Activated naive CD4-positive, alpha-beta T cell treated with anti-CD3 and anti-CD28 coated beads, Interleukin-2, amount 50 U/mL, for 72 hours (primary cell): ENCODE measurements at regions not wholly inside any gene's neighbourhood (a gene's known extent, or its start where the extent isn't known, plus 50 kb on each side); places are given as distances from the start of the nearest gene placed in this dataset.
"Not testable (repeated sequence)": the region's sequence is repeated elsewhere in the genome, so short reads cannot be mapped to it uniquely, and the experiment has no call there.

Experiments
- ATAC-seq, 2 donors: fragments of 150-1000 bp; cut with Tn5 transposase; 2 replicates each; pipeline ENCODE4 v1.10.0; 2021; ENCODE audit warnings: mild to moderate bottlenecking in 2 of 2, moderate library complexity in 2 of 2
- DNase-seq, 2 donors: peaks; one replicate each; pipeline ENCODE4 v3.0.0; 2021 to 2022; ENCODE audit warnings: low spot score in 2 of 2
- H3K27ac Mint-ChIP-seq, 2 donors: one replicate each; pipeline ENCODE4 v1.8.0; 2022; ENCODE audit warnings: mild to moderate bottlenecking in 2 of 2, mixed read lengths in 2 of 2
- H3K36me3 Mint-ChIP-seq, 2 donors: one replicate each; pipeline ENCODE4 v1.8.0; 2022; ENCODE audit warnings: mixed read lengths in 2 of 2
- H3K9me3 Mint-ChIP-seq, 2 donors: one replicate each; pipeline ENCODE4 v1.8.0; 2022; ENCODE audit warnings: mixed read lengths in 2 of 2

DNA sequence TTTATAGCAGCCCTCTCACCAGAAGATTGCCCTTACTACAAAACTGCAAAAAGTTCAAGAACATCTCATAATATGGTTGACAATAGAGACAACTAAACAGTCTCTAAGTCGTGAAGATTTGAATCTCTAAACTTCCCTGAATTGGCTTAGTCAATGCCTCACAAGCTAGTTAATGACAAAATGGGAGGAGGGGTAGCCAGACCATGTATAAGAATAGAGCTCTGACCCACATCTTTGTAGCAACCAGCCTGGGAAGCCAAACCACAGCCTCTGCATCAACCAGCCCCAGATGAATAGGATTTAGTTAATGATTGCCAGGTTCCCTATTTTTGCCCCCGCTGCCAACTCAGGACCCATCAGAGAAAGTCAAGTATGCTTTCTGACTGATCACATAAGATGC is 1265.9 kb upstream of the PCDH10 start:
- H3K36me3 Mint-ChIP-seq, ATAC-seq: not testable (repeated sequence)

DNA sequence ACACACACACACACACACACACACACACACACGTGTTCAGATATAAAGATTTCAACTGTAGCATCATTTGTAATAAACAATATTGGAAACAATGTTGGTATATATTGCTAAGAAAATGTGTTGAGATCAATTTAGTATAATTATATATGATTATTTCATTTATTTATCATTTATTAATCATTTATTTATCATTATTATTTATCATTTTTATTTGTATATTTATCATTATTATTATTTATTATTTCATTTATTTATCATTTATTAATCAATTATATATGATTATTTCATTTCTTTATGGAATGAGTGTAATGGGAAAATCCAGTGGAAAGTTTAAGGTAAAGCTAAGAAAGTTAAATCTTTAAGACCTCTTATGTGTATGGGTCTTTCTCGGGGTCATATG is 1223.4 kb upstream of the PCDH10 start:
- H3K27ac Mint-ChIP-seq, DNase-seq, ATAC-seq, H3K9me3 Mint-ChIP-seq, H3K36me3 Mint-ChIP-seq: not testable (repeated sequence)

More for the DNA sequence above, 1265.9 kb upstream of the PCDH10 start:
- not testable (repeated sequence) for H3K9me3 Mint-ChIP-seq, H3K27ac Mint-ChIP-seq, DNase-seq

DNA sequence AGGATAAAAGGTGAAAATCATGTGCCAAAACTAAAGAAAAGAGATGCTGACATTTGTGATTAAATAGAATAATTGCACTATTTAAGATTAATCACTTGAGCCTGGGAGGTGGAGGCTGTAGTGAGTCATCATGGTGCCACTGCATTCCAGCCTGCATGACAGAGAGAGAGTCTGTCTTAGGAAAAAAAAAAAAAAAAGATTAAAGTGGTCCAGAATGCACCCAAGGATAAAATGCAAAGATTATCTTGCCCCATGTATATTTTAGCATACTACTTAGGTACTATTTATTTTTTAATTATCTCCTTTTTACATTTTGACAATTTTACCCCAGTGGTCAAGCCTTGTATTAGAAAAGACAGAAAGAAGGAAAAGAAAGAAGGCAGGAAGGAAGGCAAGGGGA is 1181.4 kb upstream of the PCDH10 start:
- not testable (repeated sequence) for H3K36me3 Mint-ChIP-seq, H3K9me3 Mint-ChIP-seq, DNase-seq, ATAC-seq, H3K27ac Mint-ChIP-seq

DNA sequence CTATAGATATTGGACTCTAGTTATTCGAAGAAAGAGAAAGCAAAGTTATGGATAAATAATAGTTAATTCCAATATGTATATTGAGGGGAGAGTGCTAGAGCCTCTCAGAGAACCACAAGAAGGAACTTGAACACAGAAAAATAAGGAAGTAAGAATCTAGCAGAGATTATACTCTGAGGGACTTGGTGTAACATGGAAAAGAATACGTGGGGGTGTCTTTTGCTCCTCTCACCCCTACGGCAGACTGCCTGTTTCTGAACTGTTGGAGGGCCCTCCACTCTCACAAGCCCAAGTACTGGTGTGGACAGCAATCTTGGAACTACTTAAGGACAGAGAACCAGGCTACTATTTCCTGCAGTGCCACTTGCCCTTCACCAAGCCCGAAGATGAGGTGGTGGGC is 1174.4 kb upstream of the PCDH10 start:
- no peak for DNase-seq
- Mint-ChIP-seq H3K27ac (no peak overlapping the region), H3K9me3 (peaks cover 18% of the 10 kb centered on the region in 2 donors), H3K36me3 (peaks cover 10 to 28% of the 10 kb centered on the region in 2 donors)
- no peak for ATAC-seq

DNA sequence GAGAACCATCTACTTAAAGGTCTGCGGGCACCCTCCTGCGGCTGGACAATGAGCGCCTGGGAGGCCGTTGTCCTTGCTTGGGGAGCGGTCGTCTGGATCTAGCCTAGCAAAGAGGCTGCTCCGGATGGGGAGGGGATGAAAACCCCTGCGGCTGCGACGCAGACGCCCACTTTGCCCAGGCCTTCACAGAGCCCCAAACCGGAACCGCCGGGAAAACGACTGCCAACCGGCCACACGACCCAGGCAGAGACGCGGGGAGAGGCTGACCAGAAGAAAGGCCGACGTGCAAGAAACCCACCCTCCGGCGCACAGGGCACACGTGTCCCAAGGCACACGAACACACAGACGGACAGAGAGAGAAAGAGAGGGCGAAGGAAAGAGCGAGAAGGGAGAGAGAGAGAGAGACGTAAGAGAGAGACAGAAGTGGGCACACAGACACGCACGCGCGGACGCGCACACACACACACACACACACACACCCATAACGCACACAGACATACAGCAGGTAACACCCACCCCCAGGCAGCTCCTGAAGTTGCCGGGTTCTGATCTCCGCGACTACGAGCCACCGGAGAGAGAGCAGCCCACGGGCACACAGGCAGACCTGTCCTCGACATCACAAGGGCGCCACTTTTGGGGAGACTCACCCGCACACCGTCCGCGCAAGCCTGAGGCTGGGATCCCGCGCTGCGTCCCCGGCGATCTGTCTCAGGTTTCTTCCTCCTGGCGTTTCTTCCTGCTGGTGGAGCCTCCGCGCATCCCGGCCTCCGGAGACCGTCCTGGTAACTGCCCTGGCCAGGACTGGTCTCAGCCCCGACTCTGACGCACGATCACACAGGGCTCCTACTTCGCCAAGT is 1173.6 kb upstream of the PCDH10 start:
- not testable (repeated sequence) for ATAC-seq, DNase-seq, H3K27ac Mint-ChIP-seq
- H3K9me3 Mint-ChIP-seq: peaks cover 18% of the 10 kb centered on the region in 2 donors
- peaks cover 10 to 28% of the 10 kb centered on the region in 2 donors for H3K36me3 Mint-ChIP-seq

DNA sequence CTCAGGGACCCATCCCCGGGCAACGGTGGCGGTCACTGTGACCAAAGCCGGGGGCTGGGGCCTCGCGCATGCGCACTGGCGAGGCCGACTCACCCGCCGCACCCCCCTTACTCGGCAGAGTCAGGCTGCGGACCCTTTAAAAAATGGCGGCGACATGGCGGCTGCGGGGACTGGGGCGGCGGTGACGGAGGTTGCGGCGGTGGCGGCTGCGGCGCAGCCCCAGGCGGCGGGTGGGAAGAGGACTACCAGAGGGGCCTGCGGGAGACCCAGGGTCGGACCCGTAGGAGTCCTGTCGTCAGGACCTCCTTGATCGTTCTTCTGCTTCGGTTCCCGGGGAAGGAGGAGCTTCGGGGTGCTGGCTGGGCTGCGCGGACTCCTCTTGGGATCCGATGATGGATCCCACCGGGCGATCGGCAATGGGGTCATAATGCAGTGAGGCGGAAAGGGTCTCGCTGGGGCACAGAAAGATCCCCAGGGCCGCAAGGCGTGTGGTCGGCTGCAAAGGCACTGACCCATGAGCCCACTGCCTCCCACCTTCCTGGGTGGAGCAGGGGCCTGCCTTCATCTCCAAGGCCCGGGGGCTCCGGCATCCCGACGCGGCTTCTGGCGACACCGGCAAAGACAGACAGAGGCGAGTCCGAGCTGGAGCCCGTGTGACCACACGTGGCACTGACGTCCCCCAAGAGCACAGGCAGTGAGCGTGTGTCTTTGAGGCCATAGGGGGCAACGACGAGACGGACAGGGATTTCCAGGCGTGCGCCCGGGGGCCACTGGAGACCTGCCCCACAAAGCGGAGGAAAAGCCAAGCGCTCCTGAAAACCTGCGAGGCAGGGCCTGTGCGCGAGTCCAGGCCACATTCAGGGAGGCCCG is 1172.7 kb upstream of the PCDH10 start:
- not testable (repeated sequence) for ATAC-seq, H3K27ac Mint-ChIP-seq, DNase-seq
- Mint-ChIP-seq H3K36me3 (peaks cover 10 to 28% of the 10 kb centered on the region in 2 donors), H3K9me3 (peaks cover 18 to 22% of the 10 kb centered on the region in 2 donors)

DNA sequence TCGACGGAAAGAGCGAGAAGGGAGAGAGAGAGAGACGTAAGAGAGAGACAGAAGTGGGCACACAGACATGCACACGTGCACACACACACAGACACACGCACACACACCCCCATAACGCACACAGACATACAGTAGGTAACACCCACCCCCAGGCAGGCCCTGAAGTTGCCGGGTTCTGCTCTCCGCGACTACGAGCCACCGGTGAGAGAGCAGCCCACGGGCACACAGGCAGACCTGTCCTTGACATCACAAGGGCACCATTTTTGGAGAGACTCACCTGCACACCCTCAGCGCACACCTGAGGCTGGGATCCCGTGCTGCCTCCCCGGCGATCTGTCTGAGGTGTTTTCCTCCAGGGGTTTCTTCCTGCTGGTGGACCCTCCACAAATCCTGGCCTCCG is 1171.0 kb upstream of the PCDH10 start:
- peaks cover 10 to 28% of the 10 kb centered on the region in 2 donors for H3K36me3 Mint-ChIP-seq
- no peak for DNase-seq
- H3K27ac Mint-ChIP-seq: no peak overlapping the region
- ATAC-seq: no peak
- peaks cover 18 to 22% of the 10 kb centered on the region in 2 donors for H3K9me3 Mint-ChIP-seq

DNA sequence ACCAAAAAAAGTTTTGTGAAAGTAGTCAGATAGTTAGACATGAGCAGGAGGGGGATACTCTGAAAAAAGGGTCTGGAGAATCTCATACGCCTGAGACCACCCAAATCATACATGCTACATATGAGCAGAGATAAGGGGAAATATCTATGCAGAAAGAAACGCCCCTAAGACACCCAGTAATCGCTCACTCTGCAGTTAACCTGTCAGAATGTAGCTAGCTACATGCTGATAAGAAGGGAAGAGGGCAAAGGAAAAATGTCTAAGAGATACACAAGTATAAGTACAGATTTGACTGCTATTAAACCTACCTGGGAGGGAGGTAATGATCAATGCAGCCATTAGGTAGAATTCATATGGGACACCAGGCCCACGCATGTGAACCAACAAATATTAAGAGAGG is 1159.5 kb upstream of the PCDH10 start:
- no peak overlapping the region for H3K27ac Mint-ChIP-seq
- no peaks in the 10 kb centered on the region for H3K36me3 Mint-ChIP-seq
- peaks cover 5% of the 10 kb centered on the region in 2 donors for H3K9me3 Mint-ChIP-seq
- ATAC-seq (no peak), DNase-seq (no peak)

DNA sequence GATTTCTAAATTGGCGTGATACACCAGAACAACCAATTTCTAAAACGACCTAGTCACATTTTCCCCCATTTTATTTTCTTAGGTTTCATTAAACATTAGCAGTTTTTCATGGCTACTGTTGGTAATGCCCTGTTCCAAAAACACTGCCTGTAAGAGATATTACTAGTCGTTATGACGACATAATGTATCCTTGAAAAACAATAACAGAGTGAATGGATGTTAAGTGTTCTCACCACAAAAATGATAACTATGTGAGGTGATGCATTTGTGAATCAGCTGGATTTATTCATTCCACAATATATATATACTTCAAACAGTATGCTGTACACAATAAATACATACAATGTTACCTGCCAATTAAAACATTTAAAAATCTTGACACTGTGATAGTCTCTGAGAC is 1147.6 kb upstream of the PCDH10 start:
- no peak for DNase-seq
- ATAC-seq: no peak
- peaks cover 2 to 5% of the 10 kb centered on the region in 2 donors for H3K9me3 Mint-ChIP-seq
- no peak overlapping the region for H3K27ac Mint-ChIP-seq
- H3K36me3 Mint-ChIP-seq: no peaks in the 10 kb centered on the region

DNA sequence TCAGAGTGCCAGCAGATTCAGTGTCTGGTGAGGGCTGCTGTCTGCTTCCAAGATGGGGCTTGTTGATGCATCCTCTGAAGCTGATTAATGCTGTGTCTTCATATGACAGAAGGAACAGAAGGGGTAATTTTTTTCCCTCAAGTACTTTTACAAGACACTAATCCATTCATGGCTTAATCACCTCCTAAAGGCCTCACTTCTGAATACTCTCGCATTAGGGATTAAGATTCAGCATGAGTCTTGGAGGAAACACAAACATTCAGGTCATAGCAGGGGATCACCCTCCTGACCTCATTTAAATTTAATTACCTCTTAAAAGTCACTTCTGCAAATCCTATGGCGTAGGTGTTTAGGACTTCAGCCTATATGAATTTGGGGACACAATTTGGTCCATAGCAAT is 1145.5 kb upstream of the PCDH10 start:
- Mint-ChIP-seq H3K27ac (no peak overlapping the region), H3K36me3 (no peaks in the 10 kb centered on the region), H3K9me3 (peaks cover 0 to 5% of the 10 kb centered on the region in 2 donors)
- no peak for ATAC-seq
- DNase-seq: no peak

DNA sequence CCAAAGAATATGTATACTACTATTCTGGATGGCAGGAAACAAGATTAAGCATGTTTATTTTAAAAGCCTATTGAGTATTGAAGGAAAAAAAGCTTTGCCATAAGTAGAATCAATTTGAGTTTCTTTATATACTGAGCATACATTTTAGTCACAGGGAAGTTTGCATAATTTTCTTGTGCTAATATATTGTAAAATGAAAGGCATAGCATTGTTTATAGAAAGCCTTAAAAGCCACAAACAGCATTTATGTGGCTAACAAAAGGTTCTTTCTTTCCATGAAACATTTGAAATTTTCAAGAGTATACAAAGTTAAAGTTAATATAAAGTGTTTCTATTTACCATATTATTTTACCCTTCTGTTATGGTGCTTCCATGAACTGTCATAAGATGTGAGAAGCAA is 1133.8 kb upstream of the PCDH10 start:
- ATAC-seq: no peak
- H3K27ac Mint-ChIP-seq: no peak overlapping the region
- H3K9me3 Mint-ChIP-seq: peaks cover 0 to 10% of the 10 kb centered on the region in 2 donors
- no peak for DNase-seq
- no peaks in the 10 kb centered on the region for H3K36me3 Mint-ChIP-seq

DNA sequence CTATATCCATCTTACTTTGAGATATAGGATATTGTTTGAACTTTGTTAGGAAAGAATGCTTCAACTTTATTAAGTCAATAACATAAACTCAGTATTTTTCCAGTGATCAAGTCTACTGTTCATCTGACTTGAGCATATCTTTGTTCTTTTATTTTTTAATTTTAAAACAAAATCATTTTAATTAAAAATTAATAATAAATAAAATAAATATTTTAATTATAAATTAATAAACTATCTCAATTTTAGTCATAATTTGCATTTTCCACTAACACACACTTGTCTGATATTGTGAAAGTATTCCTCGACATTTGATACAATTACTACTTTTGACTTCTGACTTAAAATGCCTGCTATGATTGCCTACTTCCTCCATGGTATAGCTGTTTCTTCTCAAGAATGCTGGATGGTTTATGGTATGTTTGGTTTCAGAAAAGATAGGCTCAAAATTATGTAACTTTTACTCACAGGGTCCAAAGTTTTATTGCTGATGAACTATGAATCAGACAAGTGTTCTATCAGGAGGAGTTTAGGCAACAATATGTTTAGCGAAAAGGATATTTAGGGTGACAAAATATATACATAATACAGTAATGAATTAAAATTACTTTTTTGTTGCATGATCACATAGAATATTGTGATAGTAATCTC is 1132.3 kb upstream of the PCDH10 start:
- ATAC-seq (no peak), DNase-seq (no peak)
- Mint-ChIP-seq H3K27ac (no peak overlapping the region), H3K9me3 (peaks cover 0 to 6% of the 10 kb centered on the region in 2 donors), H3K36me3 (no peaks in the 10 kb centered on the region)

DNA sequence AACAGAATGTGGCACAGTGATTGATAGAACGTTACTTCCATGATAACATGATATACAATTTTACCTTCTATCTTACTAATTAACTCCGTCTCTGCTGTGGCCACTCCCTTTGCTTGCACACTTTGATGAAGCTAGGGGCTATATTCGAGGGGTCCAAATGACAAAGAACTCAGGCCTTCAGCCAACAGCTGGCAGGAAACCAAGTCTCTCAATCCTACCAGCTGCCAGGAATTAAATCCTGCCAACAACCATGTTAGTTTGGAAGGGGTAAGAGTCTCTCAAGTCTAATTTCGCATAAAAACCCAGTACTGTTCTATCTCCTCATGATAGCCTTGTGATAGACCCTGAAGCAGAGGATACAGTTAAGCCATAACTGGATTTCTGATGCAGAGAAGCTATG is 1122.9 kb upstream of the PCDH10 start:
- Mint-ChIP-seq H3K27ac (no peak overlapping the region), H3K9me3 (peaks cover 5 to 8% of the 10 kb centered on the region in 2 donors)

DNA sequence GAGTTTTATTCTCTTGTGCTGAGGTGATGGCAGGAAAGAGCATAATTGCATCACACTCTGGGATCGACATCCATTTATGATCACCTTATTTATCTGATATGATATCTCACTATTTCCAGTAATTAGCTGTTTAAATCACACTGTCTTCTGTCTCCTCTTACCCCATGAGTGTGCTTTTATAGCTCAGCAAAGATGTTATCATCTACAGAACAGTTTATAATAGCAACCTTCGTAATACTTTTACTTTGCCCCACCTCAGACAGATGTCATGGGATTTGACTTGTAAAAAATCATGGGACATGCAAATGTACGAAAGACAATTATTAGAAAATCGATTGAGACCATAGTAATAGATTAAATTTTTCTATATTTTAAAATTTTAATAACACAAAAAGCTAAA is 1122.3 kb upstream of the PCDH10 start:
- H3K27ac Mint-ChIP-seq: no peak overlapping the region

More for the DNA sequence above, 1122.9 kb upstream of the PCDH10 start:
- ATAC-seq: no peak
- DNase-seq: no peak
- H3K36me3 Mint-ChIP-seq: no peaks in the 10 kb centered on the region

DNA sequence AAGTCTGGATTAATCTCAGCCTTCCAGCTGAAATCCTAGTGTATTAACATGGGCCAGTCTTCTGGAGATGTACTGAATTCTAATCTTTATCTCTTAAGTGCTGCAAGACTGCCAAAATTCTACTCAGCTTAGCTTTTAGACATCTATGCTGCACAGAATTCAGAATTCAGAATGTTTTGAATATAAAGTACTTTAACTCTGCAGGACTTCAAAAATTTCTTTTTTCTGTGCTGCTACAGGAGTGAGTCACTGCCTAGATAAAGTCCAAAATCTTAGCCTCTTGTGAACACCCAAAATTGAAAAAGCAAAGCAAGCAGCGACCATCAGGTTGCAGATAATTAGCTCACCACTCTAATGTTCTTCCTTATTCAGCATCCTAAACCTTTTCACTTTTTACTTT is 1092.6 kb upstream of the PCDH10 start:
- Mint-ChIP-seq H3K36me3 (no peaks in the 10 kb centered on the region), H3K9me3 (peaks cover 8 to 14% of the 10 kb centered on the region in 2 donors), H3K27ac (no peak overlapping the region)
- ATAC-seq: no peak
- no peak for DNase-seq

More for the DNA sequence above, 1122.3 kb upstream of the PCDH10 start:
- Mint-ChIP-seq H3K36me3 (no peaks in the 10 kb centered on the region), H3K9me3 (peaks cover 5 to 8% of the 10 kb centered on the region in 2 donors)
- ATAC-seq (no peak), DNase-seq (no peak)

DNA sequence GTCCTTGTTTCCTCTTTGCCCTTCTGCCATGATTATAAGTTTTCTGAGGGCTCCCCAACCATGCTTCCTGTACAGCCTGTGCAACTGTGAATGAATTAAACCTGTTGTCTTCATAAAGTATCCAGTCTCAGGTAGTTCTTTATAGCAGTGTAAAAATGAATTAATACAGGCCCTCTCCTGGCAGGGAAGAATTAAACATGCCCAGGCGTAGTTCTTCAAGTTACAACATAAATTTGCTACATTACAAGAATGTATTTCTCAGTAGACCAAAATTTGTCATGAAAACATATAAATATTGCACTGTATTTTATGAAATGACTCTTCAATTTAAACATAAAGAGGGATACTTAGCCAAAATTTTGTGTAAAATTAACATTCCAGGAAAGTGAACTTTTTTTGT is 1089.9 kb upstream of the PCDH10 start:
- peaks cover 8 to 18% of the 10 kb centered on the region in 2 donors for H3K9me3 Mint-ChIP-seq
- ATAC-seq (no peak), DNase-seq (no peak)
- no peaks in the 10 kb centered on the region for H3K36me3 Mint-ChIP-seq
- H3K27ac Mint-ChIP-seq: no peak overlapping the region
